WTC11 (cell line): ENCODE measurements at regions not wholly inside any gene's neighbourhood (a gene's known extent, or its start where the extent isn't known, plus 50 kb on each side); places are given as distances from the start of the nearest gene placed in this dataset.
"Not testable (repeated sequence)": the region's sequence is repeated elsewhere in the genome, so short reads cannot be mapped to it uniquely, and the experiment has no call there.

Experiments
- CTCF ChIP-seq: fragments of 200-600 bp; IDR thresholded peaks from 2 replicates; pipeline ENCODE4 v1.8.0; 2022; ENCODE audit warnings: antibody characterized with exemption
- E2F4 ChIP-seq: sonication (generic); formaldehyde crosslinking; IDR thresholded peaks from 2 replicates; pipeline ENCODE4 v1.8.1; 2022; ENCODE audit warnings: low read depth, mild to moderate bottlenecking, moderate library complexity, missing genetic modification reagents, borderline replicate concordance
- E2F5 ChIP-seq: sonication (generic); formaldehyde crosslinking; IDR thresholded peaks from 2 replicates; pipeline ENCODE4 v1.8.1; 2022; ENCODE audit warnings: mild to moderate bottlenecking, moderate library complexity, missing genetic modification reagents
- EMX1 ChIP-seq: fragments of 250-450 bp; sonication (Bioruptor Pico); IDR thresholded peaks from 2 replicates; pipeline ENCODE4 v1.8.0; 2021; ENCODE audit warnings: mild to moderate bottlenecking
- MLX ChIP-seq: sonication (generic); formaldehyde crosslinking; IDR thresholded peaks from 2 replicates; pipeline ENCODE4 v1.8.1; 2023; ENCODE audit warnings: mild to moderate bottlenecking, missing genetic modification reagents, moderate library complexity
- NFYB ChIP-seq: sonication (generic); formaldehyde crosslinking; conservative IDR thresholded peaks from 2 replicates; pipeline ENCODE4 v1.8.0; 2022; ENCODE audit warnings: low read depth, missing genetic modification reagents
- SP1 ChIP-seq: sonication (generic); formaldehyde crosslinking; conservative IDR thresholded peaks from 2 replicates; pipeline ENCODE4 v1.8.1; 2022; ENCODE audit warnings: missing genetic modification reagents
- ZBTB21 ChIP-seq: sonication (generic); formaldehyde crosslinking; IDR thresholded peaks from 2 replicates; pipeline ENCODE4 v1.8.1; 2023; ENCODE audit warnings: mild to moderate bottlenecking, missing genetic modification reagents, borderline replicate concordance
- ZNF232 ChIP-seq: sonication (generic); formaldehyde crosslinking; IDR thresholded peaks from 2 replicates; pipeline ENCODE4 v1.8.0; 2022; ENCODE audit warnings: mild to moderate bottlenecking, missing genetic modification reagents
- ZNF423 ChIP-seq: fragments of 250-450 bp; sonication (Bioruptor Pico); IDR thresholded peaks from 2 replicates; pipeline ENCODE4 v2.1.2; 2022; ENCODE audit warnings: mild to moderate bottlenecking, moderate library complexity
- TF ChIP-seq, protein P1 (sequence below): sonication (generic); formaldehyde crosslinking; conservative IDR thresholded peaks from 2 replicates; pipeline ENCODE4 v1.8.1; 2023; ENCODE audit warnings: mild to moderate bottlenecking, low read depth, missing genetic modification reagents, moderate library complexity
- TF ChIP-seq, protein P2 (sequence below): sonication (generic); formaldehyde crosslinking; IDR thresholded peaks from 2 replicates; pipeline ENCODE4 v1.8.0; 2023; ENCODE audit warnings: missing genetic modification reagents, mild to moderate bottlenecking, borderline replicate concordance
- TF ChIP-seq, protein P3 (sequence below): sonication (generic); formaldehyde crosslinking; IDR thresholded peaks from 2 replicates; pipeline ENCODE4 v1.8.0; 2022; ENCODE audit warnings: mild to moderate bottlenecking, missing genetic modification reagents
- TF ChIP-seq, protein P4 (sequence below): sonication (generic); formaldehyde crosslinking; IDR thresholded peaks from 2 replicates; pipeline ENCODE4 v1.8.1; 2022; ENCODE audit warnings: low read depth, missing genetic modification reagents, borderline replicate concordance

DNA sequence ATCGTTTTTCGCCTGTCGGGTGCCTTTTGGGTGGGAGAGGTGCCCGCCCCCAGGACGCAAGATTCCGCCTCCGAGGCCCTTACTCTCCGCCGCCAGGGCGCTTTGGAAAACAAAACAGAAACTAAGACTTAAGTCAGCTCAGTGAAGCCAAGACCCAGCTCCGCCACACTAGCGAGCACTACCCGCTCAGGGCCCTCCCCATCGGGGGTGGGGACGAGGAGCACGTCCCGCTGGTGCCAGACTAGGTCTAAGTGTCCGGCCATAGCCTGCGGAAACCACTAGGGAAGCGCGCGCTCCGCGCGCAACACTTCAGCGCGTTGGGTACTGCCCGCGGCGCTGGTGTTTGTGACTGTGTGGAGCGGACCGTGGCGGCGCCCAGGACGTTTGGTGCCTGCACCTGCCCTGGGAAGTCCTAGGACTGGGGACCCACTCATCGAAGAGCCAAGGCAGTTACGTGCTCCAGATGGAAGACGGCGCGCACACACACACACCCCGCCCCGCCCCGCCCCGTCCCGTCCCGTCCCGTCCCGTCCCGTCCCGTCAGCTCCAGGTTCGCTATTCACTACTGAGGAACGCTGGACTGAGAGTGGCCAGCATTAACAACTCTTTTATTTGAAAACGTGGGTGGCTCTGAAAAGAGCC is 57.6 kb upstream of the BOLA1 start:
- TF ChIP-seq, protein P1, sequence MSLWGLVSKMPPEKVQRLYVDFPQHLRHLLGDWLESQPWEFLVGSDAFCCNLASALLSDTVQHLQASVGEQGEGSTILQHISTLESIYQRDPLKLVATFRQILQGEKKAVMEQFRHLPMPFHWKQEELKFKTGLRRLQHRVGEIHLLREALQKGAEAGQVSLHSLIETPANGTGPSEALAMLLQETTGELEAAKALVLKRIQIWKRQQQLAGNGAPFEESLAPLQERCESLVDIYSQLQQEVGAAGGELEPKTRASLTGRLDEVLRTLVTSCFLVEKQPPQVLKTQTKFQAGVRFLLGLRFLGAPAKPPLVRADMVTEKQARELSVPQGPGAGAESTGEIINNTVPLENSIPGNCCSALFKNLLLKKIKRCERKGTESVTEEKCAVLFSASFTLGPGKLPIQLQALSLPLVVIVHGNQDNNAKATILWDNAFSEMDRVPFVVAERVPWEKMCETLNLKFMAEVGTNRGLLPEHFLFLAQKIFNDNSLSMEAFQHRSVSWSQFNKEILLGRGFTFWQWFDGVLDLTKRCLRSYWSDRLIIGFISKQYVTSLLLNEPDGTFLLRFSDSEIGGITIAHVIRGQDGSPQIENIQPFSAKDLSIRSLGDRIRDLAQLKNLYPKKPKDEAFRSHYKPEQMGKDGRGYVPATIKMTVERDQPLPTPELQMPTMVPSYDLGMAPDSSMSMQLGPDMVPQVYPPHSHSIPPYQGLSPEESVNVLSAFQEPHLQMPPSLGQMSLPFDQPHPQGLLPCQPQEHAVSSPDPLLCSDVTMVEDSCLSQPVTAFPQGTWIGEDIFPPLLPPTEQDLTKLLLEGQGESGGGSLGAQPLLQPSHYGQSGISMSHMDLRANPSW (CRISPR knock-in tag) = not testable (repeated sequence)
- not testable (repeated sequence) for TF ChIP-seq NFYB; ZNF232 (CRISPR knock-in tag); CTCF; E2F5 (CRISPR knock-in tag); E2F4 (CRISPR knock-in tag); MLX (CRISPR knock-in tag); ZNF423 (CRISPR knock-in tag); ZBTB21 (CRISPR knock-in tag); EMX1 (CRISPR knock-in tag); SP1 (CRISPR knock-in tag)
- TF ChIP-seq, protein P2, sequence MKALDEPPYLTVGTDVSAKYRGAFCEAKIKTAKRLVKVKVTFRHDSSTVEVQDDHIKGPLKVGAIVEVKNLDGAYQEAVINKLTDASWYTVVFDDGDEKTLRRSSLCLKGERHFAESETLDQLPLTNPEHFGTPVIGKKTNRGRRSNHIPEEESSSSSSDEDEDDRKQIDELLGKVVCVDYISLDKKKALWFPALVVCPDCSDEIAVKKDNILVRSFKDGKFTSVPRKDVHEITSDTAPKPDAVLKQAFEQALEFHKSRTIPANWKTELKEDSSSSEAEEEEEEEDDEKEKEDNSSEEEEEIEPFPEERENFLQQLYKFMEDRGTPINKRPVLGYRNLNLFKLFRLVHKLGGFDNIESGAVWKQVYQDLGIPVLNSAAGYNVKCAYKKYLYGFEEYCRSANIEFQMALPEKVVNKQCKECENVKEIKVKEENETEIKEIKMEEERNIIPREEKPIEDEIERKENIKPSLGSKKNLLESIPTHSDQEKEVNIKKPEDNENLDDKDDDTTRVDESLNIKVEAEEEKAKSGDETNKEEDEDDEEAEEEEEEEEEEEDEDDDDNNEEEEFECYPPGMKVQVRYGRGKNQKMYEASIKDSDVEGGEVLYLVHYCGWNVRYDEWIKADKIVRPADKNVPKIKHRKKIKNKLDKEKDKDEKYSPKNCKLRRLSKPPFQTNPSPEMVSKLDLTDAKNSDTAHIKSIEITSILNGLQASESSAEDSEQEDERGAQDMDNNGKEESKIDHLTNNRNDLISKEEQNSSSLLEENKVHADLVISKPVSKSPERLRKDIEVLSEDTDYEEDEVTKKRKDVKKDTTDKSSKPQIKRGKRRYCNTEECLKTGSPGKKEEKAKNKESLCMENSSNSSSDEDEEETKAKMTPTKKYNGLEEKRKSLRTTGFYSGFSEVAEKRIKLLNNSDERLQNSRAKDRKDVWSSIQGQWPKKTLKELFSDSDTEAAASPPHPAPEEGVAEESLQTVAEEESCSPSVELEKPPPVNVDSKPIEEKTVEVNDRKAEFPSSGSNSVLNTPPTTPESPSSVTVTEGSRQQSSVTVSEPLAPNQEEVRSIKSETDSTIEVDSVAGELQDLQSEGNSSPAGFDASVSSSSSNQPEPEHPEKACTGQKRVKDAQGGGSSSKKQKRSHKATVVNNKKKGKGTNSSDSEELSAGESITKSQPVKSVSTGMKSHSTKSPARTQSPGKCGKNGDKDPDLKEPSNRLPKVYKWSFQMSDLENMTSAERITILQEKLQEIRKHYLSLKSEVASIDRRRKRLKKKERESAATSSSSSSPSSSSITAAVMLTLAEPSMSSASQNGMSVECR (CRISPR knock-in tag) = not testable (repeated sequence)
- TF ChIP-seq, protein P3, sequence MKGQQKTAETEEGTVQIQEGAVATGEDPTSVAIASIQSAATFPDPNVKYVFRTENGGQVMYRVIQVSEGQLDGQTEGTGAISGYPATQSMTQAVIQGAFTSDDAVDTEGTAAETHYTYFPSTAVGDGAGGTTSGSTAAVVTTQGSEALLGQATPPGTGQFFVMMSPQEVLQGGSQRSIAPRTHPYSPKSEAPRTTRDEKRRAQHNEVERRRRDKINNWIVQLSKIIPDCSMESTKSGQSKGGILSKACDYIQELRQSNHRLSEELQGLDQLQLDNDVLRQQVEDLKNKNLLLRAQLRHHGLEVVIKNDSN = not testable (repeated sequence)
- TF ChIP-seq, protein P4, sequence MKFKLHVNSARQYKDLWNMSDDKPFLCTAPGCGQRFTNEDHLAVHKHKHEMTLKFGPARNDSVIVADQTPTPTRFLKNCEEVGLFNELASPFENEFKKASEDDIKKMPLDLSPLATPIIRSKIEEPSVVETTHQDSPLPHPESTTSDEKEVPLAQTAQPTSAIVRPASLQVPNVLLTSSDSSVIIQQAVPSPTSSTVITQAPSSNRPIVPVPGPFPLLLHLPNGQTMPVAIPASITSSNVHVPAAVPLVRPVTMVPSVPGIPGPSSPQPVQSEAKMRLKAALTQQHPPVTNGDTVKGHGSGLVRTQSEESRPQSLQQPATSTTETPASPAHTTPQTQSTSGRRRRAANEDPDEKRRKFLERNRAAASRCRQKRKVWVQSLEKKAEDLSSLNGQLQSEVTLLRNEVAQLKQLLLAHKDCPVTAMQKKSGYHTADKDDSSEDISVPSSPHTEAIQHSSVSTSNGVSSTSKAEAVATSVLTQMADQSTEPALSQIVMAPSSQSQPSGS = not testable (repeated sequence)
